ENCODE measurements at regions not wholly inside any gene's neighbourhood (a gene's known extent, or its start where the extent isn't known, plus 50 kb on each side); places are given as distances from the start of the nearest gene placed in this dataset.
"Not testable (repeated sequence)": the region's sequence is repeated elsewhere in the genome, so short reads cannot be mapped to it uniquely, and the experiment has no call there.

DNA sequence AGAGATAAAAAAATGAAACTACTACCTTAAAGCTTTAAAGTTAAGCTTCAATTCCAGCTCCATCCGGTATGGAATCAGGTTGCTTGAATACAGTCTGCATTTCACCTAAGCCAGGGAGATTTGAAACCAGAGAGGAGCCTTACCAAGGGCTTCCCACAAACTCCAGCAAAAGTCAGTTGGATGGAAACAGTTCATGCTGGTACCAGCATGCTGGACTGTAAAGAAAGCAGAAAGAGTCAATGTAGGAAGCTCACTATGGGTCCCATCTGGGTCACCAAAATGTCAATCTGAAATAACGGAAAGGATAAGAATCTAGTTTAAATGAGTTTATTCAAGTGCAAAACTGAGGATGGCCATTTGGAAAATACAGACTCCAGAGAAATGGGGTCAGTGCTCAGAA is 65.3 kb downstream of the CDO1 start:
- peak; percentile 18 for DNase-seq

DNA sequence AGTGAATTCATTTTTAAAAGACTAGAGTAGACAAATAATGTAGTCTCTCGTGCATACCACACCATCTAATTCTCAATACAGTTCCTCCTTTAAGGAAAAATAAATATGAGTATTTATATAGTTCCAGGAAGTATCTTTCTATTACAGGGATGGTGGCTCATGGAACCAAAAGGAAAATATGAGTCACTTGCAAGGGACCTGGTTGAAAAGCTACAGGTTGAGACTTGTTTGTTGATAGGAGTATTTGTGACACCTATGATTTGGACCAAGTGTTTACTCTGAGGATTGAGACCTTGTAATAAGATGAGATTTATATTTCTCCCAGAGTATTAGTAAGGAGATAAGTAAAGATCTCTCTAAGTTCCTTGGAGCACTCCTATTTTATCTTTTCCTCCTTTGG is 67.4 kb downstream of the CDO1 start:
- DNase-seq: no peak

DNA sequence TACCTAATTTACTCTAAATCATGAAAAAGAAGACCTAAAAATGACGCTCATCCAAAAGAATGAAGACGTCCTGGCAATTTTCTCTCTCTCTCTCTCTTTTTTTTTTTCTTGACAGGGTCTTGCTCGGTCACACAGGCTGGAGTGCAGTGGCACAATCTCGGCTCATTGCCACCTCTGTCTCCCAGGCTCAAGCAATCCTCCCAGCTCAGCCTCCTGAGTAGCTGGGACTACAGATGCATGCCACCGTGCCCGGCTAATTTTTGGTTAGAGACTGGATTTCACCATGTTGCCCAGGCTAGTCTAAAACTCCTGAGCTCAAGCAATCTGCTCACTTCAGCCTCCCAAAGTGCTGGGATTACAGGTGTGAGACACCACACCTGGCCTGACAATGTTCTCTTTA is 77.2 kb downstream of the CDO1 start:
- DNase-seq: not testable (repeated sequence)

DNA sequence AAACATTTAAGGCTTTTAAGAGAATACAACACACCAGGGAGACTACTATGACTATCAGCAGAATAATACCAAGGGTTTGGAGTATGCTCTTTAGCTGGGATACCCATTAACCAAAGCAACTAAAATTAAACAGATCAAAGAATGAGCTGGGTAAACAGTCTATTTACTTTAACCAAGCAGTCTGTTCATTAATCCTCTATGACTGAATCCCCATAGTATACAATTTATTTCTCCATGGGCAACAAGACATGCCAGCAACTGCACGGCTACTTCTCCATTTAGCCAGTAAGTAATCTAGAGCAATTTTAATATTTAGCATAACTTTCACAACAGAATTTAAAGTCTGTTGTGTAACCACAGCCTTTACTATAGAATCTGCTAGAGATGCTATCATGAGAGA is 77.6 kb downstream of the CDO1 start:
- DNase-seq: no peak

DNA sequence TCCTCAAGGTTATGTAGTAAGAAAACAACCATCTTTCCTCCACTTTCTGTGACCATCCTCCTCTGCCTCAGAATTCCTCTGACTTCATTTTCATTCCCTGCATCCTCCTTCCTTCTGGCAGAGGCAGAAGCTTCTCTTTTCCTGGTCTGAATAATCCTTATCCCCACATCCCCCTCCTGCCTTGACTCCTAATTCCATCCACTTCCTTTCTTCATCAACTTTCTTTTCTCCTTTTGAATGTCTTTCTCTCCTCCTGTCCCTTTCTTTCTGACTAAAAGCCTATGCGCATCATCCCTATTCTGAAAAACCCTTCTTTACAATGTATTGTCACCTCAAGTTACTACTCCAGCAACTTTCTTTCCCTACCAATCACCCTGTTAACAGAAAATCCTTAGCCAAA is 79.0 kb downstream of the CDO1 start:
- no peak for DNase-seq

DNA sequence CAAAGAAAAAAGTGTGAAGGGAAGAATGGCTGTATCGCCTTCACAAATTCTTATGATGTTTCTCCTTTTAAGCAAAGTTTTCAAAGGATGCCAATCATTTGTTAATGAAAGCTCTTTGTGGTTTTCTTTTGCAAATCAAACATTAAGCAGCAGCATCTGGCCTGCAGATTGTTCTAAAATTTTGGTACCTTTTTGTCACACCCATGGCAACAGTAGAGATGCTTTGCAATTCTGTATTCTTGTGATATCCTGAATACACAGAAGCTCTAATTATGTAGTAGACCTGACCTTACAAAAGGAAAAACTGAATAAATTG is 79.8 kb downstream of the CDO1 start:
- no peak for DNase-seq

DNA sequence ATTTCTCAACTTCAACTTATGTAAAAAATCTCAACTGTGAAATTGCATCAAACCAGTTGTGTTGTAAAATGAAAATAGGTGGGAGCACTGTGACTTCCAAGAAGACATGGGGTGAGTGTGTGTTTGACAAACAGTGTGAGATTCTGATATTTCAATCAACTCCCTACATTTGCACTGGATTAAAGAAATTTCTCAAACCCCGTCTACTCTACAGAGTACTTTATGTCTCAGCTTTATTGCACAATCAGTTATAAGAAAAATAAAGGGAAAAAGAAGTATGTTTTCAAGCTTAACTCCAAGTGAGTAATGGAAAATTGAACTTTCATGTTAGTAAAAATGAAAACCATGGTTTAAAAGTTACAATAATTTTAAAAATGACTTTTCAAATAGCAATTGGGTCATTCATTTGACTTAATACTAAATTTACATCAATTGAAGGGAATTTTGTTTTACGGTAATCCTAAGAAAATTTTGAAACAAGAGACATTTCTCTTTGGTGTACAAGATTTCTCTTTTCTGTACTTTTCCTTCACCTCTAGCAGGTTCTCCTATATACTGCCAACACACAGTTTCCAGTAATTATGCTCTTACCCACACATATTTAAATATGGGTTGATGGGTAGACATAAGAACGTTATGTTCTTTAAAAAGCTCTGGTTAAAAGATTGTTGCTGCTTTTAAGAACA is 80.3 kb downstream of the CDO1 start:
- no peak for DNase-seq

DNA sequence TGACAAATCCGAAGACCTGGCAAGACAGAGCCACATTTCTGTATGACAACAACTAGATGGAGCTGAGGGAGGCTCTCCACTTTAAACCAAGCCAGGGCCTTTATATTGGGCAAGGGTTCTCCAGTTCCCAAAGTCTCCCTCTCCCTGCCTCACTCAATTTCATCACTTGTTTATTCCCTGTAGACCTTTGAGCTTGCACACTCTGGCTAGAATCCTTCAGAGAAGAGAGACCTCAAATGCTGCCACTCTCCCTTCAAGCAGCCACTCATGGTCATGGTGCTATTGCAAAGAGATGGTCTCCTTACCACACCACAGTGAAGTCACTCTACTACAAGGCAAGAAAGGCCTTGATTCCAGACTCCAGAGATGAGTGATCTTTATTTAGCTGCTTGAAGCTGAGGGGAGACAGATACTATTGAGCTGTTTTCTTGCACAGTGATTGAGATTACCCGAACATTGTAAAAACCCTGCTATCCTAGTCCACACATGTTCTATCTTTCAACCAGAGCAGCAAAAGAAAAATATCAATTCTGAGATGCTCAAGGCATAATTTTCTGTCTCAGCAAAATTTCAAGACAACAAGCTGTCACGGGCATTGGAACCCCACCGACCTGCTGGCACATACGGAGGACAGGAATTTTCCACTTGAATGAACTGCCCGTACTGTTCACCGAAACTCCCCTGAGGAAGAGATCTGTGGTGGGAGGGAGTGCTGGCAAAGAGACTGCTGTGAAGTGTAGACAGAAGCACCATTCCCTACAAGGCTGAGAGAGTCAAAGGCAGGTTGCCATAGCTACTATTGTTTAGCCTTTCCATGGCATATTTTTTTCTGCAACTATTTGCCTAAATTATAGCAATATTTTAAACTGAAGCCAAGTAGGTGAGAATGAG is 81.1 kb downstream of the CDO1 start:
- no peak for DNase-seq

DNA sequence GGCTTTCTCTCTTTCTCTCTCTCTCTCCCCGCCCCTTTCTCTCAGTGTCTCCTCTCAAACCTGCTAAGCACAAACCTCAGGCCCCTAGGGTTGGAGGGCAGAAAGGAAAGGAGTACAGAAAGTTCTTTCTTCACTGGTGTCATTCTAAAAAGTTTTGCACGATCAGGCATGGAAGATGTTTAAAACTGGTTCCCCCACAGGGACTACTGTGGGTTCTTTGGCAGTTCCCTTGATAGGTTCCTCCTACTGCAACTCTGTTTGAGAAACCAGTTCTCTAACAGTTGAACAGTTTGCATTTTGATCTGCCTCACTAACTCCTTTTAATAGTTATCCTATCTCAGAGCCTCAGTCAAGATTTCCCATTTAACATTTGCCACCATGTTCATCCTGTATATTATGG is 82.9 kb downstream of the CDO1 start:
- DNase-seq: no peak

DNA sequence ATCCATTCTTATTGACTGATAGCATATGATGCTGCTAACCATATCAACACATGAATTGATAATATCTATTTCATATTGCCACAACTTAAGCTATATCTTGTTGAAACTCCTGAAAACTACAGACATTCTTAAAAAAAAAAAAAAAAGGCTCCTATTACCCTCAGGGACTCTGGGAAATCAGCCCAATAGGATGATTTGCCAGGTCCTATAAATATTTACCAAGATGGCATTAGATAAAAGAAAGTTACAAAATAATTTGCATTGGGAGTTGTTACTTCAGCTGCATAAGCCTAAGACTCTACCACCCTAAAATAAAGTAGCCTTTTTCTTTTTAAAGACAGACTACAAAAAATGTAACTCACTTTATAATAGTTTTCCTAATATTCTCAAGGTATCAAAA is 84.4 kb downstream of the CDO1 start:
- no peak for DNase-seq

DNA sequence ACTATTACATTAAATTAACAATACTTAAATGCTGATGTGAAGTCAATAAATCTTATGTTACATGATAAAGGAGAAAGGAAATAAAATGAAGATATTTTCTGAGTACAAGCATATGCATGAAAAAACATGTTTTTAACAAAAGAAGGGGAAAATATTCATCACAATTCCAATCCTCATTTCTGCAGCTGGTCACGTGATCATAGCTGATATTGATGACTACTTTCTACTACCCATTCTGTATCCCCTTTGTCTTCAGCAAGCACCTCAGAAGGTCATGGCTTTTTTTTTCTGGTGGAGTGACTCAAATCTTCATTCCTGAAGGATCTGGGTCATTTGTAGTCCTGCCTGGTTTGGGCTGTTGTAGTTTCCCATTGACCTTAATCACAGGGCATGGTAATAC is 90.9 kb downstream of the CDO1 start:
- no peak for DNase-seq

DNA sequence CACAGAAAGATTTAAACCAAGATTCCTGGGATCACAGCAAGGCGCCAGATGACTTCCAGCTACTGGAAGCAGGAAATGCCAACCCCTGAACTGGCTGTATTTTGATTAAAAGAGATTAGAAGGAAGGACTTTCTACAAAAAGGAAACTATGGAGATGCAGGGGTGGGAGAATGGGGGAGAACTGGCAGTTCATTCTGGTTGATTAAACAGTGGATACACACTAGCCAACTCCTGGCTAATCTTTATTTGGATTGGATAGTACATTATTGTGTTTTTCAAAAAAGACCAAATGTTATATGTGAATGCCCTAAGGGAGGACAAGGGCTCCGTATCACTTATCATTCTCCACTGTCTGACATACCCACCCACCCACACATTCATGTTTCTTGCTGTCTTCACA is 93.2 kb downstream of the CDO1 start:
- DNase-seq: no peak

DNA sequence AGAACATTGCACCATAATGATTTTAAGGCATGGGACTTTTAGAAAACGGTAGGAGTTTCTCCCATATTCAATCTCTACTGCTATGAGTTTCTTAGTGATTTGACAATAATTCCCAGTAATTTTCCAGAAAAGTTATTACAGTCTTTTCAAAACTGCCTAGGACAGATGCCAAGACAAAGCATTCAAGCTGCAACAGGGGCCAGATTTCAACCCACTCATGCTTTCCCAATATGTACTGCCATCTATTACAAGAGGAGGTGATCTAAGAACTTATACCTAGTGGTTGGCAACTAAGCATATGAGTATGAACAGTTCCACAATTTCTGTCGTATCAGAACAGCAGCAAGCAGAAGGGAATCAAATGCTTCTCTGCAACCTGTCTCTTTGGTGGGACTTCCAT is 95.1 kb upstream of the TMED7 start:
- DNase-seq: no peak

DNA sequence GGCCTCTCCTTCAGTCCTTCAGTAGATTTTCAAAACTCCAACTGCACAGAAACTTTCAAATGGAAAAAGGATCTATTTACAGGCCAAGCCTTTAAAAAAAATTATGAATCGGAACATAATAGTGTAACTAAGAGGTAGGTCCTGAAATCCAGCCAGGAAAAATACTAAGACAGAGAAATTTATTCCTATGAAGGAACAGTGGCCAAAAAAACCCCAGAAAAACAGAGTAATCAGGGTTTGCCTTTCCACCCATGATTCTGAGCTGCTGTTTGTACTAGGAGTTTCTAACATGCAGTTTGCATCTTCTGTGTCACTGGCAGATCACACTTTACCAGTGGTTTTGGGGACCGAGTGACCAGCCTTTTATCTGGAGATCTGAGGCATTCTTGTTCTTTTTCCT is 93.1 kb upstream of the TMED7 start:
- no peak for DNase-seq

DNA sequence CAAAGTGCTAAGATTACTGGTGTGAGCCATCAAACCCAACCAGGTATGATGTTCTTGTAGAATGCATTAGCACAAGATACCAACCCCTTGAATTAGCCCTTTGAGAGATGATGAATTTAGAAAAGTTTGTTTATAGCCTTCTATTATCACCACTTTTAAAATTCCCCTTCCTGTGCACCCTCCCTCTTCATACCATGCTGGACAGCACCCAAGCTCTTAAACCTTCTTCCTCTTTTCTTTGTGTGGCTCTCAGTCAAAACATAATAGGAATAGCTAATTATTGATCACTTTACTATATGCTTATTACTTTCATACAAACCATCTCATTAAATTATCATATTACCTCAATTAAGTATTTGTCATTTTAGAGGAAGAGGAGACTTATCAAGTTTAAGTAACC is 87.6 kb upstream of the TMED7 start:
- no peak for DNase-seq

DNA sequence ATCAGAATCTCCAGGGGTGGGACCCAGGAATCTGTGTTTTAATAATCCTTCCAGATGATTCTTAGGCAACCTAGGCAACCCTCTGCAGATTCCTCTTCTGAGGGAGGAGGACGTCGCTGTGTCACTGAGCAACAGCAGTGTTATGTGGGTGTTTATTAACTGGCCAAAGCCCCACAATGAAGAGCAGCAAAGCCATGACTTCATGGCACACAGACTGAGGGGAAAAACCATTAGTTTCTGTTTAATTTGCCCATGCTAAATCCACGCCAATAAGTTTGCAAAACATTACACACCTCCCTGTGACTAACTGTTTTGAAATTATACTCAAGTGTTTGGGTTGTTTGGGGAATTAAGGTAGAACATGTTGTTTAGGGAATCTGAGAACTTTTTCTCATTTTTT is 83.7 kb upstream of the TMED7 start:
- no peak for DNase-seq

DNA sequence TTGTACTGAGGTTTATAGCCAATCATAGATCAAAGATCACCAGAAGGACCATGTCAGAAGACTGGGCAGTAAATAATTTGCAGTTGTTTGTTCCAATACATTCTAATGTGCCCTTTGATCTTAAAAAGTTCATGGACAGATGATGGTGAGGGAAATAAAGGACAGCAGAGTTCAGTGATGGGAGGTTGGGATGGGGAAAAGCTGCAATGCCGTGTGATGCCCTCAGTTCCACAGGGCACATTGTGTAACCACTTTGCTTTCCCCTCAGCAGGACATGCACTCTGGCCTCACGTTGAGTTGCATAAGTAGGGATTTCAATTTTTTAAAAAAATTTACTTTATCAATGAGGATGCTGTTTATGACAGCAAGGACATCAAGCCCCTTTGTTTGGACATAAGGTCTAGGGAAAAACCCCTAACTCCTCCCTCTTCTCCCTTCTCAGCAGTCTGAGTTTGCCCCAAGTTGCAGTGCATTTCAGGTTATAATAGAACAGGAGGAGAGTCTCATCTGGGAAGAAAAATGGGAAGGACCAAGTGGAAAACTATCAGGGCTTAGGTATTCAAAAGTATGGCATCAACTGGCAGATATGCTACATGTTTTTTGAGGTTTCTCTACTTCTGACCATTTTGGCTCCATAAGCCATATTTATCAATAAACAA is 83.1 kb upstream of the TMED7 start:
- DNase-seq: no peak

DNA sequence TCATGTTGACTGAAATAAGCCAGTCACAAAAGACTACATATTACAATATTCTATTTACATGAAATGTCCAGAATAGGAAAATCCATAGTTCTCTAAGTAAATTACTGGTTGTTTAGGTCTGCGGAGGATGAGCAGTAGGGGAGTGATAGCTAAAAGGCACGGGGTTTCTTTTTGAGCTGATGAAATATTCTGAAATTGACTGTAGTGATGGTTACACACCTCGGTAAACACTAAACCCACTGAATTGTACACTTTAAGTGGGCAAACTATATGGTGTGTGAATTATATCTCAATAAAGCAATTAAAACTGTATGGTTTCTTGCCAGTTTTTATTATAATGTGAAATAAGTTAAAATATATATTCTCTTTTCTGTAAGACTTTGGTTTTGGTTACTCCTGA is 77.7 kb upstream of the TMED7 start:
- DNase-seq: no peak

DNA sequence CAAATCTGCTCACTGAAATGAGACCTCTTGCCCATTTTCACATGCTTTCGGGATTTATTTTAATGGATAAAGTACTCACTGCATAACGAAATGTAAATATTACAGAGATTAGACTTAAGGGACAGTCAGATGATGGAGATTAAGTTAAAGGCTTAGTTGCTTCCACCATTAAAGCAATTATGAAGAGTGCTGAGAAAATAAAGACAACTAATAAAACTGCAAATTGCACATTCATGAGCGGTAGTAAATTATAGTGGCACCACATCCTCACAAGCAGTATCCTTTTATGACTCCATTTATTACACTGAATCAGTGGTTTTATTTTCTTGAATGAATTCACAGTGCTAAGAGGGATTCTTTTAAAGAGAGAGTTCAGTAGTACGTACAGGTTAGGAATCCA is 76.2 kb upstream of the TMED7 start:
- no peak for DNase-seq

DNA sequence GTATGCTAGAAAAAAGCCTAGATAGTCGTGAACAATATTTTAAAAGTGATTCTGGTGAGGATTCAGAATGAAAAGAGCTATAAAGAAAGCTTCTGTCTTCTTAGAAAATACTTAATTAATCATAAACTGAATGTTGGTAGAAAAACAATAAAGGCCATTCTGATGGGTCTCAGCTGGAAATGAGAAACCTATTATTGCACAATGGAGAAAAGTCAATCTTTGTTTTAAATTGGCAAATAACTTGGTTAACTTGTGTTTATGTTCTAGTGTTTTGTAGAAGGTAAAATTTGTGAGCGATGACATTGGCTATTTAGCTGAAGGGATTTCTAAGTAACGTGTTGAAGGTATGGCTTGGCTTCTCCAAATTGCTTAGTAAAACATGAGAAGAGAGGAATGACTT is 74.1 kb upstream of the TMED7 start:
- no peak for DNase-seq

DNA sequence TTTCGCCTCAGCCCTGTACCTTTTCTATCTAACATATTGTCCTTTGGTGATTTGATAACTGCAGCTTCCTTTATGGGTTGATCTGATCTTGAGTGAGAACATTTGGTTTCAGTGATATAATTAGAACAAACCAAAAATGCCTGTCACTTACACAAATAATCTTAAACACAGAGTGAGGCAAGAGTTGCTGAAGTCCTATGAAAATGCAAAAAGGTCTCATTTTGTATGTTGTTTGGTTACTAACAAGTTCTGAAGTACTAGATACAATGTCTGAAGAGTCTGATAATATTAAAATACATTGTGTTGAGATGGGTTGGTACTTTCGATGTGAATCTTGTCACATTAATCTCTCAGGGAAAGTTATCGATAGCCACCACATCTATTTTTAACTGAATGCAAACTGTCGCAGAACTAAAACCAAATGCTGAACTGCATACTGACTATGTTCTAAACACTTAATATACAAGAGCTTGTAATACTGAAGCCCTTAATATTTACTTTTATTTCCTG is 70.4 kb upstream of the TMED7 start:
- no peak for DNase-seq

DNA sequence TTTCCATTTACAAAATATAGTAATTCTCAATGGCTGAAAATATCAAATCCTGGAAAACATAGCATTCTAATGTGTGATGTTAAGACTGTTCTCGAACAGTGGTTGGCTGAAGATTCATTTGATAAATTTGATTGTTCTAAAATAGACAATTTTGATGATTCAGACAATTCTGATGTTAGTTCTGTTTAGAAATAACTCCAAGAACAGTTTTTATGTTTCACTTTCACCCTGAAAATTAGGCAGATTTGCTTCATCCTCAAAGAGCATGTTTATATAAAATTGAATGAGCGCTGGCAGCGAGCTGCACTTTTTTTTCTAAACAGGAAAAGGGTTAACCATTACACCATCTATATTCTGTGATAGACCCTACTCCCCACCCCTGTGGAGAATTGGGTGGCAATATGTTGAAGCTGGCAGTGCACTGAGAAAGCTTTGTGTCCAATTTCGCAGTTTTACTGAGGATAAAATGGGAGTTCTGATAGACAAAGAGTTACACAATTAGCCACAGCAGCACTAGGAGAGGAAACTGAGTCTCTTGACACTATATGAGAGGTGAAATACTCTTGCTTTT is 69.6 kb upstream of the TMED7 start:
- DNase-seq: no peak

DNA sequence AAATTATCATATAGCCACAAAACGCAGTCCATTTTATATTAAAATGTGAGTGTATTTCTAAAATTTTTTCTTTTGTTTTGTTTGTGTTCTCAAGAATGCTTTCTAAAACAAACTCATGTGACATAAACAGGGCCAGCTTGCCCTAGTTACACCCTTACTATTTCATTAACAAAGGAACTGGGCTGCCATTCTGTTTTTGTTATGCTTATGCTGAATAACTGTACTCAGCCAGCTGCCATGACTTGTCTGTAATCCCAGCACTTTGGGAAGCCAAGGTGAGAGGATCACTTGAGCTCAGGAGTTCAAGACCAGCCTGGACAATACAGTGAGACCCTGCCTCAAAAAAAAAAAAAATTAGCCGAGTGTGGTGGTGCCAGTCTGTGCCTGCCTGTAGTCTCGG is 66.0 kb upstream of the TMED7 start:
- not testable (repeated sequence) for DNase-seq

DNA sequence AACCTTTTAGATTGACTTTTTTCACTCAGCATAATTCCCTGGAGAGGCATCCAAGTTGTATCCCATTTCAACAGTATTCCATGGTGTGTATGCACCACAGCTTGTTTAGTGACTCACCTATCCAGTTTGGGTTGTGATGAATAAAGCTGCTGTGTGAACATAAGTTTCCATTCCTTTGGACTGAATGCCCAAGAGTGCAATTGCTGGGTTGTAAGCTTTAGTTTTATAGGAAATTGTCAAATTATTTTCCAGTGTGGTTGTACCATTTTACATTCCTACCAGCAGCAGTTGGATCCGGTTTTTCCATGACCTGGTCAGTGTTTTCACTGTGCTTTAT is 60.9 kb upstream of the TMED7 start:
- peak; percentile 89 for DNase-seq
